ENCODE measurements at regions not wholly inside any gene's neighbourhood (a gene's known extent, or its start where the extent isn't known, plus 50 kb on each side); places are given as distances from the start of the nearest gene placed in this dataset.

DNA sequence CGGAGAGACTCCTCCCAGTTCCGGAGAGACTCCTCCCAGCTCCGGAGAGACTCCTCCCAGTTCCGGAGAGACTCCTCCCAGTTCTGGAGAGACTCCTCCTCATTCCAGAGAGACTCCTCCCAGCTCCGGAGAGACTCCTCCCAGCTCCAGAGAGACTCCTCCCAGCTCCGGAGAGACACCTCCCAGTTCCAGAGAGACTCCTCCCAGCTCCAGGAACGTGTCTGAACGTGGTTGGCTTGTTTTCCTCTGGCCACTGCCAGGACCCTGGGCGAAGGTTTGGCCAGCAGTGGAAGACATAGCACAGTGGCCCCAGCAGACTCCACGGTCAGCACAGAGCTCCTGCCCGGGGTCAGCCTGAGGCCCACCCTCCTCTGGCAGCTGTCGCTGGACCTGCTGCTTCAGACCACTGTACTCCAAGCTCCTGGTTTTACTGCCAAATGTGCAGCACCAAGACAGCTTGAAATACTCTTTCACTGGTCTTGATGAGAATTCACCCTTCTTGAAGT, 122.3 kb upstream of the AFDN start:
- Histone ChIP-seq H3K27ac (no peak overlapping the region), H2AFZ (no peak overlapping the region), H4K20me1 (ENCODE audit: insufficient read depth) (no peaks in the 10 kb centered on the region), H3K36me3 (ENCODE audit: low read depth) (no peaks in the 10 kb centered on the region), H3K79me2 (ENCODE audit: low read depth) (no peaks in the 10 kb centered on the region), H3F3A (ENCODE audit: insufficient read depth, low read depth) (no peaks in the 10 kb centered on the region), H3K4me2 (no peak overlapping the region), H3K9me3 (ENCODE audit: insufficient read depth, low read depth) (no peaks in the 10 kb centered on the region), H3K27me3 (ENCODE audit: insufficient read depth, low read depth) (peaks cover 54% of the 10 kb centered on the region), H3K4me1 (replicated peaks; ENCODE audit: insufficient read depth) (no peaks in the 10 kb centered on the region), H3K9me2 (ENCODE audit: insufficient read depth) (no peaks in the 10 kb centered on the region), H3K4me3 (no peak overlapping the region)
- intact Hi-C loops (cut with micrococcal nuclease; ENCODE audit: unreplicated experiment): no loop called here
- POLR2A ChIA-PET (ENCODE audit: unreplicated experiment): no interaction called here
- DNase-seq: no peak
- TF ChIP-seq, protein P1, sequence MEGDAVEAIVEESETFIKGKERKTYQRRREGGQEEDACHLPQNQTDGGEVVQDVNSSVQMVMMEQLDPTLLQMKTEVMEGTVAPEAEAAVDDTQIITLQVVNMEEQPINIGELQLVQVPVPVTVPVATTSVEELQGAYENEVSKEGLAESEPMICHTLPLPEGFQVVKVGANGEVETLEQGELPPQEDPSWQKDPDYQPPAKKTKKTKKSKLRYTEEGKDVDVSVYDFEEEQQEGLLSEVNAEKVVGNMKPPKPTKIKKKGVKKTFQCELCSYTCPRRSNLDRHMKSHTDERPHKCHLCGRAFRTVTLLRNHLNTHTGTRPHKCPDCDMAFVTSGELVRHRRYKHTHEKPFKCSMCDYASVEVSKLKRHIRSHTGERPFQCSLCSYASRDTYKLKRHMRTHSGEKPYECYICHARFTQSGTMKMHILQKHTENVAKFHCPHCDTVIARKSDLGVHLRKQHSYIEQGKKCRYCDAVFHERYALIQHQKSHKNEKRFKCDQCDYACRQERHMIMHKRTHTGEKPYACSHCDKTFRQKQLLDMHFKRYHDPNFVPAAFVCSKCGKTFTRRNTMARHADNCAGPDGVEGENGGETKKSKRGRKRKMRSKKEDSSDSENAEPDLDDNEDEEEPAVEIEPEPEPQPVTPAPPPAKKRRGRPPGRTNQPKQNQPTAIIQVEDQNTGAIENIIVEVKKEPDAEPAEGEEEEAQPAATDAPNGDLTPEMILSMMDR (conservative IDR thresholded peaks at IDR 0.05): no peak
- TF ChIP-seq EZH2 (IDR thresholded peaks at IDR 0.05; ENCODE audit: low read depth): no peak
- BruUV-seq (replicated peaks): no TSS peak
- CTCF ChIA-PET: no interaction called here

DNA sequence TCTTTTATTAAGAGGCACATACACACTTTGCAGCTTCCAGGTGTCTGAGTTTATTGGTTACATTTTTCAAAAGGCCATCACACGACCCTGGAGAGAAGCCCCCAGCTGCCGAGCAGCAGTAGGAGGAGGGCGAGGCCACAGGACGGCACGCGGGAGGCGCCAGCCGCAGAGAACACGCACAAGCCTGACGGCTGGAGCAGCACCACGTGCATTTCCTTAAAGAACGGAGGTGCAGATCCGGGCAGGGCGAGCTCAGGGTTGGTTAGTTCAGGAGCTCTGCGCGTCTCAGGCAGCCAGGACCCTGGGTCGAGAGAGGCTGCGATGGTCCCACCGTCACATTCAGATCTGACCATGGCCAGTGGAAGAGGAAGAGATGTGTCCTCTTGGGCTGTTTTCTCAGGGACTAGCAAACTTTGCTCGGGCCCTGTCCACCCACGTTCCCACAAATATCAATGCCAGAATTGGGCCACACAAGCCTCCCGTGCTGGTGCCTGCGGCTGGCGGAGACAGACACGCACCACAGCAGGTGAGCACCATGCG, 121.4 kb upstream of the AFDN start:
- H3K4me1 ChIP-seq (replicated peaks; ENCODE audit: insufficient read depth): no peaks in the 10 kb centered on the region
- no peak overlapping the region for H2AFZ ChIP-seq
- no peaks in the 10 kb centered on the region for H3K9me3 ChIP-seq (ENCODE audit: insufficient read depth, low read depth)
- CTCF ChIA-PET: no interaction called here
- intact Hi-C loops (cut with micrococcal nuclease; ENCODE audit: unreplicated experiment): no loop called here
- H4K20me1 ChIP-seq (ENCODE audit: insufficient read depth): no peaks in the 10 kb centered on the region
- H3K9me2 ChIP-seq (ENCODE audit: insufficient read depth): no peaks in the 10 kb centered on the region
- H3K79me2 ChIP-seq (ENCODE audit: low read depth): no peaks in the 10 kb centered on the region
- H3K27me3 ChIP-seq (ENCODE audit: insufficient read depth, low read depth): peaks cover 53% of the 10 kb centered on the region
- no TSS peak for BruUV-seq (replicated peaks)
- H3K27ac ChIP-seq: no peak overlapping the region
- no peak for TF ChIP-seq EZH2 (IDR thresholded peaks at IDR 0.05; ENCODE audit: low read depth)
- TF ChIP-seq, protein P1 (conservative IDR thresholded peaks at IDR 0.05): no peak
- POLR2A ChIA-PET (ENCODE audit: unreplicated experiment): no interaction called here
- no peaks in the 10 kb centered on the region for H3K36me3 ChIP-seq (ENCODE audit: low read depth)
- no peak for DNase-seq
- no peaks in the 10 kb centered on the region for H3F3A ChIP-seq (ENCODE audit: insufficient read depth, low read depth)
- no peak overlapping the region for H3K4me2 ChIP-seq
- no peak overlapping the region for H3K4me3 ChIP-seq

DNA sequence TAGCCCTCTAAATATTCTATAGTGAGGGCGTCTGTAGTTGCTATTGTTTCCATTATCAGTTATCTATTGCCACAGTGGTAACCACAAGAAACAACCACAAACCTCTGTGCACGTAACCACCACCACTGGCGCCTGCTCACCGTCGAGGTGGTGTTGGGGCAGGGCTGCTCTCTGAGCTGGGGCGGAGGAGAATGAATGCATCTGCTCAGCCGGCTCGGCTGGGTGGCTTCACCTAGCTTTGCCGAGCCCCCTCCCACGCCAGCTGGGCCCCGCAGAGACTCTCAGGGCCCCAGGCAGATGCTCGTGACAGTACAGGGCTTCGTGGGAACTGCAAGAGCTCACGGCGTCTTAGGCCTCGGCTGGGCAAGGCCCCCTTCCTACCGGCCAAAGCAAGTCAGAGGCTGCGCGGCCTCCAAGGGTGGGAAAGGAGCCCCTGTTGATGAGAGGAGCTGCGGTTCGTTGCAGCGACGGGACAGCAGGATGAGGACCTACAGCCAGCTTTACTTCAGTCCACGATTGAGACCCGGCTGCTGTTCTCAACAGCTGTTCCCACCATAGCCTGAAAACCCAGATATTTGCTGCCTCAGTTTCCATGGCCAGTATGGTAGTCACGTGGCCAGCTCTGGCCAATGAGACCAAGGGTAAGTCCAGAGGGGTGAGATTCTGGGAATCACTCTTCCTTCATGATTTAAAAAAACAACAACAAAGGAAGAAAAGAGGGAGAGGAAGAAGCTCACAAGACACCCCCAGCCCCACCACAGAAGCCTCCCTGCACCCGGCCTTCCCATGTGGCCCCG, 120.2 kb upstream of the AFDN start:
- Histone ChIP-seq H4K20me1 (ENCODE audit: insufficient read depth) (no peaks in the 10 kb centered on the region), H3K4me2 (no peak overlapping the region), H3F3A (ENCODE audit: insufficient read depth, low read depth) (no peaks in the 10 kb centered on the region), H3K27me3 (ENCODE audit: insufficient read depth, low read depth) (peaks cover 56% of the 10 kb centered on the region), H3K27ac (no peak overlapping the region), H3K4me3 (no peak overlapping the region), H3K79me2 (ENCODE audit: low read depth) (no peaks in the 10 kb centered on the region), H3K4me1 (replicated peaks; ENCODE audit: insufficient read depth) (no peaks in the 10 kb centered on the region), H2AFZ (no peak overlapping the region), H3K9me2 (ENCODE audit: insufficient read depth) (no peaks in the 10 kb centered on the region), H3K9me3 (ENCODE audit: insufficient read depth, low read depth) (no peaks in the 10 kb centered on the region), H3K36me3 (ENCODE audit: low read depth) (no peaks in the 10 kb centered on the region)
- no TSS peak for BruUV-seq (replicated peaks)
- DNase-seq: peak in 1 of 2 experiments; percentile 8
- TF ChIP-seq EZH2 (IDR thresholded peaks at IDR 0.05; ENCODE audit: low read depth): no peak
- TF ChIP-seq, protein P1 (conservative IDR thresholded peaks at IDR 0.05): no peak
- intact Hi-C loops (cut with micrococcal nuclease; ENCODE audit: unreplicated experiment): no loop called here
- ChIA-PET CTCF (no interaction called here), POLR2A (ENCODE audit: unreplicated experiment) (no interaction called here)
